Kidney (tissue), 13 donors: ENCODE measurements at regions not wholly inside any gene's neighbourhood (a gene's known extent, or its start where the extent isn't known, plus 50 kb on each side); places are given as distances from the start of the nearest gene placed in this dataset.

ENCODE experiments used
- DNase-seq, 5 donors: peaks; one replicate each; pipeline ENCODE4 v3.0.0-alpha.2; 2013 to 2020
- FAIRE-seq: peaks from 2 replicates; lab custom pipeline; 2012; peaks lifted over from hg19 to GRCh38; lab: Jason Lieb, UNC
- H3K27ac ChIP-seq, 2 donors: one replicate each; pipeline ENCODE4 v1.7.0; 2013; ENCODE audit warnings: low read depth in 2 of 2, low read length in 2 of 2, inconsistent platforms in 1 of 2
- H3K27me3 ChIP-seq: one replicate; pipeline ENCODE4 v1.7.1; 2013; ENCODE audit warnings: low read length, inconsistent platforms; ENCODE audit not compliant: control insufficient read depth, insufficient read depth
- H3K36me3 ChIP-seq, 3 donors: one replicate each; pipeline versions ENCODE4 v1.7.0 to v1.7.1; 2013; ENCODE audit warnings: low read length in 3 of 3, control low read depth in 1 of 3, inconsistent platforms in 1 of 3; ENCODE audit not compliant: insufficient read depth in 3 of 3, control insufficient read depth in 2 of 3
- H3K4me1 ChIP-seq, 3 donors: one replicate each; pipeline versions ENCODE4 v1.7.0 to v1.7.1; 2013; ENCODE audit warnings: low read length in 3 of 3, inconsistent platforms in 1 of 3, low read depth in 1 of 3; ENCODE audit not compliant: control insufficient read depth in 2 of 3, insufficient read depth in 2 of 3
- H3K4me3 ChIP-seq, 3 donors: one replicate each; pipeline versions ENCODE4 v1.7.0 to v1.8.1; 2013; ENCODE audit warnings: low read length in 3 of 3, control low read depth in 1 of 3, inconsistent platforms in 1 of 3
- H3K9ac ChIP-seq, 3 donors: one replicate each; pipeline versions ENCODE4 v1.7.0 to v1.7.1; 2013; ENCODE audit warnings: low read length in 3 of 3, control low read depth in 1 of 3, inconsistent platforms in 1 of 3
- H3K9me3 ChIP-seq, 3 donors: one replicate each; pipeline versions ENCODE4 v1.7.0 to v1.7.1; 2013; ENCODE audit warnings: low read length in 3 of 3, control low read depth in 1 of 3, inconsistent platforms in 1 of 3; ENCODE audit not compliant: control insufficient read depth in 2 of 3, insufficient read depth in 1 of 3
- CTCF ChIP-seq: IDR thresholded peaks from 3 replicates; pipeline ENCODE4 v1.5.1; 2012; ENCODE audit warnings: mild to moderate bottlenecking, moderate library complexity, borderline replicate concordance; ENCODE audit not compliant: insufficient read depth; ENCODE audit errors: extremely low read depth
- intact Hi-C: fragments of 100-400 bp; cut with DNase I; formaldehyde crosslinking; loops from one replicate; pipeline ENCODE4 v1.11.1; 2022
- donor health status: control.
- donor health status: control.
- donor health status: control.
- donor health status: control.
- donor health status: control.
- donor health status: DM: yes; HTN: yes; CAD: no.
- donor health status: Normal renal cell carcinoma (clear cell type).

- no peak for DNase-seq
- H3K9me3 ChIP-seq, result no peaks in the 10 kb centered on the region
- no peaks in the 10 kb centered on the region for H3K4me1 ChIP-seq
- FAIRE-seq, result no peak
- H3K27me3 ChIP-seq, result no peaks in the 10 kb centered on the region
- intact Hi-C loops, result no loop called here
- no peak overlapping the region for H3K9ac ChIP-seq
- H3K36me3 ChIP-seq, result no peaks in the 10 kb centered on the region
- TF ChIP-seq CTCF, result no peak
- H3K4me3 ChIP-seq, result no peak overlapping the region
- no peak overlapping the region for H3K27ac ChIP-seq
These were observed 332.1 kb upstream of the TCF4 start for GRCh38 chr18:55920063-55920462.

GRCh38 chr18:55918444-55918843, 330.5 kb upstream of the TCF4 start:
- H3K4me1 ChIP-seq, result no peaks in the 10 kb centered on the region
- no peak overlapping the region for H3K4me3 ChIP-seq
- no peaks in the 10 kb centered on the region for H3K36me3 ChIP-seq
- no peaks in the 10 kb centered on the region for H3K9me3 ChIP-seq
- H3K9ac ChIP-seq, result no peak overlapping the region
- peak in 1 of 5 donors; percentile 18 for DNase-seq
- intact Hi-C loops, result no loop called here
- no peak overlapping the region for H3K27ac ChIP-seq
- no peak for FAIRE-seq
- TF ChIP-seq CTCF, result no peak
- H3K27me3 ChIP-seq, result no peaks in the 10 kb centered on the region

- FAIRE-seq, result no peak
- Histone ChIP-seq H3K36me3 (no peaks in the 10 kb centered on the region), H3K4me1 (peaks cover 0 to 1% (median 0%) of the 10 kb centered on the region in 3 donors), H3K27ac (no peak overlapping the region), H3K4me3 (no peak overlapping the region), H3K27me3 (no peaks in the 10 kb centered on the region), H3K9ac (no peak overlapping the region), H3K9me3 (no peaks in the 10 kb centered on the region)
- intact Hi-C loops, result no loop called here
- no peak for TF ChIP-seq CTCF
- DNase-seq, result no peak
These were observed 324.9 kb upstream of the TCF4 start for GRCh38 chr18:55912919-55913318.

GRCh38 chr18:55912071-55912470, 324.1 kb upstream of the TCF4 start:
- peaks cover 0 to 8% (median 0%) of the 10 kb centered on the region in 3 donors for H3K4me1 ChIP-seq
- H3K9ac ChIP-seq, result no peak overlapping the region
- H3K9me3 ChIP-seq, result no peaks in the 10 kb centered on the region
- intact Hi-C loops, result no loop called here
- TF ChIP-seq CTCF, result no peak
- FAIRE-seq, result no peak
- no peak overlapping the region for H3K4me3 ChIP-seq
- no peak for DNase-seq
- H3K27me3 ChIP-seq, result no peaks in the 10 kb centered on the region
- no peak overlapping the region for H3K27ac ChIP-seq
- no peaks in the 10 kb centered on the region for H3K36me3 ChIP-seq
